Liver (tissue), 8 donors: ENCODE measurements at regions not wholly inside any gene's neighbourhood (a gene's known extent, or its start where the extent isn't known, plus 50 kb on each side); places are given as distances from the start of the nearest gene placed in this dataset.

Experiments used
- DNase-seq: peaks from one replicate; pipeline ENCODE4 v3.0.0-alpha.2; 2017; ENCODE audit warnings: low spot score
- H3K27ac ChIP-seq, 2 donors: one replicate each; pipeline ENCODE4 v1.7.0; 2013; ENCODE audit warnings: inconsistent platforms in 2 of 2, low read length in 2 of 2, control low read depth in 1 of 2, low read depth in 1 of 2, mild to moderate bottlenecking in 1 of 2
- H3K27me3 ChIP-seq, 4 donors: one replicate each; pipeline versions ENCODE4 v1.6.1 to v1.7.0; 2013; ENCODE audit warnings: low read length in 3 of 4, inconsistent platforms in 1 of 4, mild to moderate bottlenecking in 1 of 4, moderate library complexity in 1 of 4; ENCODE audit not compliant: control insufficient read depth in 4 of 4, insufficient read depth in 4 of 4
- H3K36me3 ChIP-seq, 4 donors: one replicate each; pipeline versions ENCODE4 v1.6.1 to v1.7.0; 2013; ENCODE audit warnings: low read length in 3 of 4, mild to moderate bottlenecking in 3 of 4, low read depth in 1 of 4, moderate library complexity in 1 of 4; ENCODE audit not compliant: control insufficient read depth in 4 of 4, insufficient read depth in 3 of 4
- H3K4me1 ChIP-seq, 4 donors: one replicate each; pipeline versions ENCODE4 v1.6.1 to v1.7.0; 2013; ENCODE audit warnings: low read length in 3 of 4, mild to moderate bottlenecking in 3 of 4, moderate library complexity in 1 of 4; ENCODE audit not compliant: control insufficient read depth in 4 of 4, insufficient read depth in 4 of 4
- H3K4me3 ChIP-seq, 3 donors: one replicate each; pipeline versions ENCODE4 v1.6.1 to v1.7.0; 2013; ENCODE audit warnings: low read length in 3 of 3, control low read depth in 1 of 3, low read depth in 1 of 3, mild to moderate bottlenecking in 1 of 3
- H3K9ac ChIP-seq, 2 donors: one replicate each; pipeline ENCODE4 v1.7.0; 2013; ENCODE audit warnings: low read length in 2 of 2, mild to moderate bottlenecking in 2 of 2, moderate library complexity in 2 of 2, control low read depth in 1 of 2, low read depth in 1 of 2
- H3K9me3 ChIP-seq, 4 donors: one replicate each; pipeline versions ENCODE4 v1.6.1 to v1.7.0; 2013; ENCODE audit warnings: low read length in 3 of 4; ENCODE audit not compliant: control insufficient read depth in 4 of 4
- EGR1 ChIP-seq, 2 donors: IDR thresholded peaks; 2 replicates each; pipeline ENCODE4 v1.6.1; 2016 to 2018; ENCODE audit warnings: antibody characterized with exemption in 2 of 2, low read depth in 2 of 2
- FOXA1 ChIP-seq: IDR thresholded peaks from 2 replicates; pipeline ENCODE4 v1.6.1; 2016; ENCODE audit warnings: antibody characterized with exemption
- FOXA2 ChIP-seq: IDR thresholded peaks from 2 replicates; pipeline ENCODE4 v1.6.1; 2016; ENCODE audit warnings: antibody characterized with exemption
- GABPA ChIP-seq, 2 donors: IDR thresholded peaks in 1 of 2; conservative IDR thresholded peaks in 1 of 2; 2 replicates each; pipeline ENCODE4 v1.6.1; 2016; ENCODE audit warnings: antibody characterized with exemption in 2 of 2, mild to moderate bottlenecking in 1 of 2, moderate library complexity in 1 of 2
- HNF4A ChIP-seq, 2 donors: conservative IDR thresholded peaks; 2 replicates each; pipeline ENCODE4 v1.6.1; 2016; ENCODE audit warnings: antibody characterized with exemption in 2 of 2, mild to moderate bottlenecking in 2 of 2
- HNF4G ChIP-seq: IDR thresholded peaks from 2 replicates; pipeline ENCODE4 v1.6.1; 2016; ENCODE audit warnings: antibody characterized with exemption
- JUND ChIP-seq, 2 donors: IDR thresholded peaks; 2 replicates each; pipeline ENCODE4 v1.6.1; 2016; ENCODE audit warnings: antibody characterized with exemption in 2 of 2
- NR2F2 ChIP-seq: IDR thresholded peaks from 2 replicates; pipeline ENCODE4 v1.6.1; 2016; ENCODE audit warnings: antibody characterized with exemption
- RAD21 ChIP-seq, 2 donors: IDR thresholded peaks; 2 replicates each; pipeline ENCODE4 v1.6.1; 2016; ENCODE audit warnings: antibody characterized with exemption in 2 of 2, mild to moderate bottlenecking in 2 of 2
- RXRA ChIP-seq, 2 donors: IDR thresholded peaks; 2 replicates each; pipeline ENCODE4 v1.6.1; 2017 to 2018; ENCODE audit warnings: antibody characterized with exemption in 2 of 2, mild to moderate bottlenecking in 1 of 2
- SP1 ChIP-seq: IDR thresholded peaks from 2 replicates; pipeline ENCODE4 v1.6.1; 2018; ENCODE audit warnings: antibody characterized with exemption, mild to moderate bottlenecking
- TAF1 ChIP-seq: conservative IDR thresholded peaks from 2 replicates; pipeline ENCODE4 v1.6.1; 2016; ENCODE audit warnings: antibody characterized with exemption, mild to moderate bottlenecking
- YY1 ChIP-seq: IDR thresholded peaks from 2 replicates; pipeline ENCODE4 v1.6.1; 2016; ENCODE audit warnings: antibody characterized with exemption, mild to moderate bottlenecking
- WGBS: extraction: QIAGEN DNeasy Blood & Tissue Kit; methylation state at CpG from one replicate; pipeline ENCODE4 v1.1.7; 2013; 5-methylcytosine and 5-hydroxymethylcytosine counted together
- TF ChIP-seq, protein P1 (sequence below): IDR thresholded peaks from 2 replicates; pipeline ENCODE4 v1.6.1; 2016; ENCODE audit warnings: antibody characterized with exemption
- TF ChIP-seq, protein P2 (sequence below): IDR thresholded peaks from 2 replicates; pipeline ENCODE4 v1.6.1; 2016; ENCODE audit warnings: antibody characterized with exemption
- TF ChIP-seq, protein P3 (sequence below): fragments of 150-350 bp; IDR thresholded peaks from 2 replicates; pipeline ENCODE4 v1.5.1; 2017; ENCODE audit warnings: improper control_type of control experiment, low read depth, low read length; ENCODE audit not compliant: missing input control
- TF ChIP-seq, protein P4 (sequence below): IDR thresholded peaks from 2 replicates; pipeline ENCODE4 v1.6.1; 2016; ENCODE audit warnings: antibody characterized with exemption, mild to moderate bottlenecking
- TF ChIP-seq, protein P5 (sequence below): IDR thresholded peaks from 2 replicates; pipeline ENCODE4 v1.6.1; 2016; ENCODE audit warnings: antibody characterized with exemption
- donor health status: healthy.
- donor health status: healthy.
- donor health status: healthy.
- donor health status: healthy.
- donor health status: healthy.

DNA sequence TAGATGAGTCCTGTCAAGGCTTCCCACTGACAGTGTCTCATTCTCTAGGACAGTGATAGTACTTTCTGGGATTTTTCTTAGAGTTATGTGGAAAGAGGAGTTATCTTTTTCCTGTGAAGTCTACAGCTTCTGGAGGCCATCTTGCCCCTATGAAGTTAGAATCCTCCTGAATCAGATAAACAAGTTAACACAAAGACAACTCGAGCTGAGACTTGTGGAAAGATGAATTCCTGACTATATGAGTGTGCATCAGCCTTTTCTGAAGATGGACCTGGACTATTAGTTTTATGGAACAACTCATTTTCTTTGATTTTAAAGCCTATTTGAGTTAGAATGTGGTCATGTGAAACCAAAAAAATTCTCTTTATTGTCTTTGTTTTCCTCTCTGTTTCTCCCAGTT lies 290.9 kb downstream of the LRRIQ3 start:
- Histone ChIP-seq H3K36me3 (no peaks in the 10 kb centered on the region), H3K4me3 (no peak overlapping the region), H3K9ac (no peak overlapping the region), H3K9me3 (peaks cover 0 to 5% (median 0%) of the 10 kb centered on the region in 4 donors), H3K27me3 (no peaks in the 10 kb centered on the region), H3K4me1 (no peaks in the 10 kb centered on the region), H3K27ac (no peak overlapping the region)
- WGBS, result 45% methylated on average over 1 of the region's 1 CpG
- DNase-seq, result no peak
- TF ChIP-seq RXRA (IDR thresholded peaks at IDR 0.05), result no peak
- TF ChIP-seq TAF1, result no peak
- no peak for TF ChIP-seq HNF4G
- no peak for TF ChIP-seq EGR1 (IDR thresholded peaks at IDR 0.05; ENCODE audit: low read depth in 2 of 2)
- no peak for TF ChIP-seq GABPA (IDR thresholded peaks at IDR 0.05 in 1 of 2, conservative IDR thresholded peaks at IDR 0.05 in 1 of 2)
- TF ChIP-seq HNF4A (conservative IDR thresholded peaks at IDR 0.05), result no peak
- TF ChIP-seq, protein P1, sequence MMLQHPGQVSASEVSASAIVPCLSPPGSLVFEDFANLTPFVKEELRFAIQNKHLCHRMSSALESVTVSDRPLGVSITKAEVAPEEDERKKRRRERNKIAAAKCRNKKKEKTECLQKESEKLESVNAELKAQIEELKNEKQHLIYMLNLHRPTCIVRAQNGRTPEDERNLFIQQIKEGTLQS, result no peak
- TF ChIP-seq FOXA1, result no peak
- no peak for TF ChIP-seq SP1
- no peak for TF ChIP-seq YY1
- TF ChIP-seq, protein P2, sequence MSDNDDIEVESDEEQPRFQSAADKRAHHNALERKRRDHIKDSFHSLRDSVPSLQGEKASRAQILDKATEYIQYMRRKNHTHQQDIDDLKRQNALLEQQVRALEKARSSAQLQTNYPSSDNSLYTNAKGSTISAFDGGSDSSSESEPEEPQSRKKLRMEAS, result no peak
- no peak for TF ChIP-seq JUND (IDR thresholded peaks at IDR 0.05)
- TF ChIP-seq, protein P3, sequence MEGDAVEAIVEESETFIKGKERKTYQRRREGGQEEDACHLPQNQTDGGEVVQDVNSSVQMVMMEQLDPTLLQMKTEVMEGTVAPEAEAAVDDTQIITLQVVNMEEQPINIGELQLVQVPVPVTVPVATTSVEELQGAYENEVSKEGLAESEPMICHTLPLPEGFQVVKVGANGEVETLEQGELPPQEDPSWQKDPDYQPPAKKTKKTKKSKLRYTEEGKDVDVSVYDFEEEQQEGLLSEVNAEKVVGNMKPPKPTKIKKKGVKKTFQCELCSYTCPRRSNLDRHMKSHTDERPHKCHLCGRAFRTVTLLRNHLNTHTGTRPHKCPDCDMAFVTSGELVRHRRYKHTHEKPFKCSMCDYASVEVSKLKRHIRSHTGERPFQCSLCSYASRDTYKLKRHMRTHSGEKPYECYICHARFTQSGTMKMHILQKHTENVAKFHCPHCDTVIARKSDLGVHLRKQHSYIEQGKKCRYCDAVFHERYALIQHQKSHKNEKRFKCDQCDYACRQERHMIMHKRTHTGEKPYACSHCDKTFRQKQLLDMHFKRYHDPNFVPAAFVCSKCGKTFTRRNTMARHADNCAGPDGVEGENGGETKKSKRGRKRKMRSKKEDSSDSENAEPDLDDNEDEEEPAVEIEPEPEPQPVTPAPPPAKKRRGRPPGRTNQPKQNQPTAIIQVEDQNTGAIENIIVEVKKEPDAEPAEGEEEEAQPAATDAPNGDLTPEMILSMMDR, result no peak
- TF ChIP-seq, protein P4, sequence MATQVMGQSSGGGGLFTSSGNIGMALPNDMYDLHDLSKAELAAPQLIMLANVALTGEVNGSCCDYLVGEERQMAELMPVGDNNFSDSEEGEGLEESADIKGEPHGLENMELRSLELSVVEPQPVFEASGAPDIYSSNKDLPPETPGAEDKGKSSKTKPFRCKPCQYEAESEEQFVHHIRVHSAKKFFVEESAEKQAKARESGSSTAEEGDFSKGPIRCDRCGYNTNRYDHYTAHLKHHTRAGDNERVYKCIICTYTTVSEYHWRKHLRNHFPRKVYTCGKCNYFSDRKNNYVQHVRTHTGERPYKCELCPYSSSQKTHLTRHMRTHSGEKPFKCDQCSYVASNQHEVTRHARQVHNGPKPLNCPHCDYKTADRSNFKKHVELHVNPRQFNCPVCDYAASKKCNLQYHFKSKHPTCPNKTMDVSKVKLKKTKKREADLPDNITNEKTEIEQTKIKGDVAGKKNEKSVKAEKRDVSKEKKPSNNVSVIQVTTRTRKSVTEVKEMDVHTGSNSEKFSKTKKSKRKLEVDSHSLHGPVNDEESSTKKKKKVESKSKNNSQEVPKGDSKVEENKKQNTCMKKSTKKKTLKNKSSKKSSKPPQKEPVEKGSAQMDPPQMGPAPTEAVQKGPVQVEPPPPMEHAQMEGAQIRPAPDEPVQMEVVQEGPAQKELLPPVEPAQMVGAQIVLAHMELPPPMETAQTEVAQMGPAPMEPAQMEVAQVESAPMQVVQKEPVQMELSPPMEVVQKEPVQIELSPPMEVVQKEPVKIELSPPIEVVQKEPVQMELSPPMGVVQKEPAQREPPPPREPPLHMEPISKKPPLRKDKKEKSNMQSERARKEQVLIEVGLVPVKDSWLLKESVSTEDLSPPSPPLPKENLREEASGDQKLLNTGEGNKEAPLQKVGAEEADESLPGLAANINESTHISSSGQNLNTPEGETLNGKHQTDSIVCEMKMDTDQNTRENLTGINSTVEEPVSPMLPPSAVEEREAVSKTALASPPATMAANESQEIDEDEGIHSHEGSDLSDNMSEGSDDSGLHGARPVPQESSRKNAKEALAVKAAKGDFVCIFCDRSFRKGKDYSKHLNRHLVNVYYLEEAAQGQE, result no peak
- no peak for TF ChIP-seq NR2F2
- TF ChIP-seq, protein P5, sequence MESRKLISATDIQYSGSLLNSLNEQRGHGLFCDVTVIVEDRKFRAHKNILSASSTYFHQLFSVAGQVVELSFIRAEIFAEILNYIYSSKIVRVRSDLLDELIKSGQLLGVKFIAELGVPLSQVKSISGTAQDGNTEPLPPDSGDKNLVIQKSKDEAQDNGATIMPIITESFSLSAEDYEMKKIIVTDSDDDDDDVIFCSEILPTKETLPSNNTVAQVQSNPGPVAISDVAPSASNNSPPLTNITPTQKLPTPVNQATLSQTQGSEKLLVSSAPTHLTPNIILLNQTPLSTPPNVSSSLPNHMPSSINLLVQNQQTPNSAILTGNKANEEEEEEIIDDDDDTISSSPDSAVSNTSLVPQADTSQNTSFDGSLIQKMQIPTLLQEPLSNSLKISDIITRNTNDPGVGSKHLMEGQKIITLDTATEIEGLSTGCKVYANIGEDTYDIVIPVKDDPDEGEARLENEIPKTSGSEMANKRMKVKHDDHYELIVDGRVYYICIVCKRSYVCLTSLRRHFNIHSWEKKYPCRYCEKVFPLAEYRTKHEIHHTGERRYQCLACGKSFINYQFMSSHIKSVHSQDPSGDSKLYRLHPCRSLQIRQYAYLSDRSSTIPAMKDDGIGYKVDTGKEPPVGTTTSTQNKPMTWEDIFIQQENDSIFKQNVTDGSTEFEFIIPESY, result no peak
- TF ChIP-seq FOXA2, result no peak
- TF ChIP-seq RAD21 (IDR thresholded peaks at IDR 0.05), result no peak
